Suprapubic skin (tissue), 4 donors: ENCODE measurements at regions not wholly inside any gene's neighbourhood (a gene's known extent, or its start where the extent isn't known, plus 50 kb on each side); places are given as distances from the start of the nearest gene placed in this dataset.

ENCODE experiments used
- DNase-seq, 2 donors: peaks; one replicate each; pipeline ENCODE4 v3.0.0-alpha.2; 2019; ENCODE audit warnings: low spot score in 2 of 2
- H3K27ac ChIP-seq: fragments of 200-600 bp; sonication (generic); one replicate; pipeline ENCODE4 v1.5.1; 2019
- H3K27me3 ChIP-seq: fragments of 200-600 bp; sonication (generic); one replicate; pipeline ENCODE4 v1.5.1; 2019
- H3K36me3 ChIP-seq: fragments of 200-600 bp; sonication (generic); one replicate; pipeline ENCODE4 v1.5.1; 2019
- H3K4me1 ChIP-seq: fragments of 200-600 bp; sonication (generic); one replicate; pipeline ENCODE4 v1.5.1; 2019
- H3K4me3 ChIP-seq: fragments of 200-600 bp; sonication (generic); one replicate; pipeline ENCODE4 v1.5.1; 2019; ENCODE audit warnings: mild to moderate bottlenecking
- H3K9me3 ChIP-seq: fragments of 200-600 bp; sonication (generic); one replicate; pipeline ENCODE4 v1.5.1; 2019
- CTCF ChIP-seq, 2 donors: fragments of 200-600 bp in 1 of 2; fragments of 450-650 bp in 1 of 2; sonication (generic) in 1 of 2; IDR thresholded peaks; one replicate each; pipeline ENCODE4 v1.5.1; 2016 to 2019; ENCODE audit warnings: antibody characterized with exemption in 2 of 2, mild to moderate bottlenecking in 1 of 2, moderate library complexity in 1 of 2
- EP300 ChIP-seq: sonication (generic); formaldehyde crosslinking; IDR thresholded peaks from one replicate; pipeline ENCODE4 v1.6.1; 2017; ENCODE audit warnings: antibody characterized with exemption
- POLR2A ChIP-seq, 2 donors: fragments of 450-650 bp; IDR thresholded peaks; one replicate each; pipeline ENCODE4 v1.6.1; 2017; ENCODE audit warnings: antibody characterized with exemption in 2 of 2, mild to moderate bottlenecking in 2 of 2, moderate library complexity in 2 of 2
- POLR2AphosphoS5 ChIP-seq, 3 donors: sonication (generic); formaldehyde crosslinking; IDR thresholded peaks; one replicate each; pipeline ENCODE4 v1.6.1; 2017; ENCODE audit warnings: antibody characterized with exemption in 3 of 3
- WGBS: methylation state at CpG from one replicate; pipeline ENCODE4 v1.1.5; 2018; 5-methylcytosine and 5-hydroxymethylcytosine counted together

DNA sequence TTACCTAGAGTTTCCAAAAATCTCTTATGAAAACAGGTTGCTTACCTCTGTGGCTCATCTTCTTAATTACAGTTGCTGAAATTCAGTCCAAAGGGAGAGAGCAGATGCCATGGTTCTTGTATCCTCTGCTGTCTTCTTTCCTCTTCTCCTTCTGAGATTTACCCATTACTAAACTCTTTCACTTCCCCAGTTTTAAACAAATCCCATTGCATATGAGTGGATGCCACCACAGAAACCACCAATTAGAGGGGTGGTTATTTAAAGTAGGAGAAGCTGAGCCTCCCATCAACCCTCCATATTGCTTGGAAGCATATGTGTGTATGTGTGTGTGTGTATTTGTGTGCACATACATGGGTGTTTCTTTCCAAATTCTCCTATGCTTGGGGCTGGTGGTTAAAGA is 128.5 kb upstream of the KCNK1 start:
- no peak for DNase-seq
- Histone ChIP-seq H3K9me3 (no peaks in the 10 kb centered on the region), H3K27me3 (no peaks in the 10 kb centered on the region), H3K27ac (no peak overlapping the region), H3K4me1 (no peaks in the 10 kb centered on the region), H3K36me3 (no peaks in the 10 kb centered on the region), H3K4me3 (no peak overlapping the region)
- no peak for TF ChIP-seq POLR2AphosphoS5 (IDR thresholded peaks at IDR 0.05)
- TF ChIP-seq EP300, result no peak
- no peak for TF ChIP-seq CTCF (IDR thresholded peaks at IDR 0.05)
- no peak for TF ChIP-seq POLR2A (IDR thresholded peaks at IDR 0.05)

DNA sequence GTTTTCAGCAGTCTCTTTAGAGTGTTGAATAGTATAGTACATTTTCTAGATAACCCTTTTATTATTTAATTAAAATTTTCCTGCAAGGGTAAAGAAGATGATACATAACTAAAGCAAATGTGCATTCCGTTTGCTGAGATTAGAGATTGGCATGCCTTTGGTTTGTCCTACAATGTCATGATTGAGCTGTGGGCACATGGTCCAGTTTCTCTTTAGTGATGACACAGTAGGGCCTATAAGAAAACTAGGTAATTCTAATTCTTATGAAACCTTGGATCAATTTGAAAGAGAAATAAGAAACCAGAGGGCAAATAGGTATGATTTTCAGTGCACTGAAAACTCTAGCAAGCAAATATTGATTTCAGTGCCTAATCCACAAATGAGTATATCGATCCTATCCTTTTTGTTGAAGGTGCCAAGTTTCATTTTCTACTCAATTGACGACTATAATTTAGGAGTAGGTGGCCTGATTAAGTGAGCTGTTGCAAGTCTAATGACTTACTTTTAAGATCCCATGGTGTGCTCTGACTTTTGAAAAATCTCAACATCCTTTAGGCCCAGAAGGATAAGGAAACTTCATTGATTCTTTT is 128.0 kb upstream of the KCNK1 start:
- Histone ChIP-seq H3K4me3 (no peak overlapping the region), H3K27me3 (no peaks in the 10 kb centered on the region), H3K27ac (no peak overlapping the region), H3K9me3 (no peaks in the 10 kb centered on the region), H3K4me1 (no peaks in the 10 kb centered on the region), H3K36me3 (no peaks in the 10 kb centered on the region)
- no peak for DNase-seq
- 67% methylated on average over 3 of the region's 3 CpGs for WGBS
- TF ChIP-seq CTCF (IDR thresholded peaks at IDR 0.05) (no peak), POLR2A (IDR thresholded peaks at IDR 0.05) (no peak), EP300 (no peak), POLR2AphosphoS5 (IDR thresholded peaks at IDR 0.05) (no peak)

DNA sequence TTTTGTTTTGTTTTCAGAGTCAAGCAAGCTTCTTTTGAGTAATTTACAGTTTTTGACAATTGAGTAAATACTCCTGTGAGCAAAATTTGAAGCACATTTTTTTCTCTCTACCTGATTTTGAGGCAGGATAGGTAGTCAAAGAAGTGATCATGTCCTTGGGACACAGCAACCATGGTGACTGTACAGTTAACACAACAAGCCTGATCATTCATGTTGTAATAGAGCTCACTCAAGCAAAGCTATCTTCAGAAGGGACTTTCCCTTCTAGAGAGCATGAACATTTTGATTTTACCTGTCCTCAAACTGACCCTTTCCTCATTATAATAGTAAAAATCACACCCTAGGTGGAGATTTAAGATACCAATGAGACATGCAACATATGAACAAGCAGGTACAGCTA is 126.5 kb upstream of the KCNK1 start:
- DNase-seq, result no peak
- H3K9me3 ChIP-seq, result no peaks in the 10 kb centered on the region
- no peaks in the 10 kb centered on the region for H3K4me1 ChIP-seq
- H3K27me3 ChIP-seq, result no peaks in the 10 kb centered on the region
- H3K27ac ChIP-seq, result no peak overlapping the region
- TF ChIP-seq CTCF (IDR thresholded peaks at IDR 0.05) (no peak), POLR2A (IDR thresholded peaks at IDR 0.05) (no peak), POLR2AphosphoS5 (IDR thresholded peaks at IDR 0.05) (no peak), EP300 (no peak)
- H3K4me3 ChIP-seq, result no peak overlapping the region
- H3K36me3 ChIP-seq, result no peaks in the 10 kb centered on the region

DNA sequence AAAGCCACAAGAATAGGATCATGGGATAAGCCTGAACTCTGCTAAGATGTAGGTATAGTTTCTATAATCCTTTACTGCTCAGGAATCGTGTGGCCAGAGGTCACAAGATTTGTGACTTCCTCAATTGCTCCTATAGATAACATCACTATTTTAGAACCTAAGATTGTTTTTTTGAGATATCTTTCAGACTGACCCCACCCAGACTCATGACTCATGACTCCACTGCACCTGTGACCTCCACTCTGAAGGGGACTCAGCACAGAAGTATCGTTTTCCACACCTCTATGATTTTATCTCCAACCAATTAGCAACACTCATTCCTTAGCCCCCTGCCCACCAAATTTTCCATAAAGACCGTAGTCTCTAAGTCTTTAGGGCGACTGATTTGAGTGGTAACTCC is 124.5 kb upstream of the KCNK1 start:
- Histone ChIP-seq H3K36me3 (no peaks in the 10 kb centered on the region), H3K4me3 (no peak overlapping the region), H3K27ac (no peak overlapping the region), H3K27me3 (no peaks in the 10 kb centered on the region), H3K9me3 (no peaks in the 10 kb centered on the region), H3K4me1 (no peaks in the 10 kb centered on the region)
- 86% methylated on average over 4 of the region's 4 CpGs for WGBS
- no peak for DNase-seq
- TF ChIP-seq EP300 (no peak), CTCF (IDR thresholded peaks at IDR 0.05) (no peak), POLR2A (IDR thresholded peaks at IDR 0.05) (no peak), POLR2AphosphoS5 (IDR thresholded peaks at IDR 0.05) (no peak)

- 53% methylated on average over 2 of the region's 2 CpGs for WGBS
These were observed 123.4 kb upstream of the KCNK1 start for GRCh38 chr1:233490488-233490887.

More at GRCh38 chr1:233490488-233490887, 123.4 kb upstream of the KCNK1 start:
- Histone ChIP-seq H3K27me3 (no peaks in the 10 kb centered on the region), H3K4me1 (no peaks in the 10 kb centered on the region), H3K9me3 (no peaks in the 10 kb centered on the region), H3K36me3 (no peaks in the 10 kb centered on the region), H3K27ac (no peak overlapping the region), H3K4me3 (no peak overlapping the region)
- TF ChIP-seq POLR2A (IDR thresholded peaks at IDR 0.05), result no peak
- no peak for TF ChIP-seq EP300
- TF ChIP-seq CTCF (IDR thresholded peaks at IDR 0.05), result no peak
- no peak for TF ChIP-seq POLR2AphosphoS5 (IDR thresholded peaks at IDR 0.05)
- no peak for DNase-seq
